ENCODE measurements at regions not wholly inside any gene's neighbourhood (a gene's known extent, or its start where the extent isn't known, plus 50 kb on each side); places are given as distances from the start of the nearest gene placed in this dataset.

- Histone ChIP-seq H3K27ac (ENCODE audit: extremely low read depth, low read depth, low read length) (no peak overlapping the region), H3K36me3 (ENCODE audit: control insufficient read depth, insufficient read depth, low read length) (no peaks in the 10 kb centered on the region), H2AFZ (ENCODE audit: low read depth, low read length) (no peak overlapping the region), H3K4me2 (ENCODE audit: insufficient read depth, low read length) (no peak overlapping the region), H4K20me1 (replicated peaks; ENCODE audit: control insufficient read depth, insufficient read depth, low read length) (no peaks in the 10 kb centered on the region), H3K79me2 (ENCODE audit: control insufficient read depth, insufficient read depth, low read length) (no peaks in the 10 kb centered on the region), H3K4me1 (replicated peaks in 1 of 2; ENCODE audit: control insufficient read depth in 2 of 2, insufficient read depth in 2 of 2, low read length in 2 of 2) (no peaks in the 10 kb centered on the region; a peak in 1 of 5 replicates), H3K4me3 (no peak overlapping the region), H3K27me3 (ENCODE audit: control insufficient read depth in 2 of 2, insufficient read depth in 2 of 2, low read length in 2 of 2) (no peaks in the 10 kb centered on the region; a peak in 1 of 5 replicates), H3K9me3 (replicated peaks; ENCODE audit: control insufficient read depth, insufficient read depth, low read depth, low read length) (no peaks in the 10 kb centered on the region), H3K9me1 (ENCODE audit: control insufficient read depth, insufficient read depth, low read length) (no peaks in the 10 kb centered on the region), H3K9ac (ENCODE audit: insufficient read depth in 1 of 2, low read depth in 2 of 2, low read length in 2 of 2) (no peak overlapping the region)
- DNase-seq (ENCODE audit: extremely low read depth in 1 of 4, low spot score in 3 of 4) (no peak), ATAC-seq (no peak), FAIRE-seq (no peak)
- WGBS (ENCODE audit: insufficient coverage, low coverage, missing lambda C conversion rate), result 11% methylated on average over 2 of the region's 2 CpGs
- in situ Hi-C loops (cut with MboI), result no loop called here
- POLR2A ChIA-PET, result no interaction called here
- CTCF ChIA-PET (ENCODE audit: low intra/inter-chr PET ratio), result no interaction called here
- intact Hi-C loops (cut with micrococcal nuclease), result no loop called here
- no TSS peak for BruUV-seq (replicated peaks)
- no peak for TF ChIP-seq JUND (IDR thresholded peaks at IDR 0.05; ENCODE audit: borderline replicate concordance, low read depth, low read length)
- no peak for TF ChIP-seq JUND (tag; IDR thresholded peaks at IDR 0.05; ENCODE audit: borderline replicate concordance, low read depth, low read length)
- TF ChIP-seq, protein P1, sequence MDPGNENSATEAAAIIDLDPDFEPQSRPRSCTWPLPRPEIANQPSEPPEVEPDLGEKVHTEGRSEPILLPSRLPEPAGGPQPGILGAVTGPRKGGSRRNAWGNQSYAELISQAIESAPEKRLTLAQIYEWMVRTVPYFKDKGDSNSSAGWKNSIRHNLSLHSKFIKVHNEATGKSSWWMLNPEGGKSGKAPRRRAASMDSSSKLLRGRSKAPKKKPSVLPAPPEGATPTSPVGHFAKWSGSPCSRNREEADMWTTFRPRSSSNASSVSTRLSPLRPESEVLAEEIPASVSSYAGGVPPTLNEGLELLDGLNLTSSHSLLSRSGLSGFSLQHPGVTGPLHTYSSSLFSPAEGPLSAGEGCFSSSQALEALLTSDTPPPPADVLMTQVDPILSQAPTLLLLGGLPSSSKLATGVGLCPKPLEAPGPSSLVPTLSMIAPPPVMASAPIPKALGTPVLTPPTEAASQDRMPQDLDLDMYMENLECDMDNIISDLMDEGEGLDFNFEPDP (CRISPR knock-in tag; IDR thresholded peaks at IDR 0.05), result no peak
- no peak for TF ChIP-seq BMI1 (IDR thresholded peaks at IDR 0.05; ENCODE audit: low read length)
- no peak for TF ChIP-seq RBM39 (optimal IDR thresholded peaks at IDR 0.05; ENCODE audit: low read depth, low read length)
- no peak for TF ChIP-seq ZFP30 (CRISPR knock-in tag; IDR thresholded peaks at IDR 0.05; ENCODE audit: borderline replicate concordance)
- TF ChIP-seq, protein P2, sequence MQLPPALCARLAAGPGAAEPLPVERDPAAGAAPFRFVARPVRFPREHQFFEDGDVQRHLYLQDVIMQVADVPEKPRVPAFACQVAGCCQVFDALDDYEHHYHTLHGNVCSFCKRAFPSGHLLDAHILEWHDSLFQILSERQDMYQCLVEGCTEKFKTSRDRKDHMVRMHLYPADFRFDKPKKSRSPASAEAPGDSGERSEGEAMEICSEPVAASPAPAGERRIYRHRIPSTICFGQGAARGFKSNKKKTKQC (CRISPR knock-in tag; IDR thresholded peaks at IDR 0.05), result no peak
- TF ChIP-seq ASH1L (IDR thresholded peaks at IDR 0.05; ENCODE audit: borderline replicate concordance, low read depth, partially characterized antibody), result no peak
- TF ChIP-seq ZNF41 (CRISPR knock-in tag; conservative IDR thresholded peaks at IDR 0.05), result no peak
- no peak for TF ChIP-seq ZBTB8A (IDR thresholded peaks at IDR 0.05; ENCODE audit: partially characterized antibody)
- TF ChIP-seq ZNF639 (CRISPR knock-in tag; conservative IDR thresholded peaks at IDR 0.05 in 1 of 2, IDR thresholded peaks at IDR 0.05 in 1 of 2), result no peak
- TF ChIP-seq ZC3H11A (IDR thresholded peaks at IDR 0.05; ENCODE audit: low read depth, low read length), result no peak
- no peak for TF ChIP-seq BRF2 (IDR thresholded peaks at IDR 0.05; ENCODE audit: borderline replicate concordance, insufficient read depth, insufficient read length)
- no peak for TF ChIP-seq SRSF9 (IDR thresholded peaks at IDR 0.05; ENCODE audit: borderline replicate concordance, low read depth, low read length)
- no peak for TF ChIP-seq KDM2B (CRISPR knock-in tag; IDR thresholded peaks at IDR 0.05)
- no peak for TF ChIP-seq SIRT6 (IDR thresholded peaks at IDR 0.05; ENCODE audit: low read depth, low read length)
- TF ChIP-seq POLR2G (IDR thresholded peaks at IDR 0.05; ENCODE audit: low read depth, low read length), result no peak
- TF ChIP-seq POLR3G (IDR thresholded peaks at IDR 0.05; ENCODE audit: extremely low read depth, insufficient read length, insufficient replicate concordance), result no peak
- no peak for TF ChIP-seq RUNX1 (IDR thresholded peaks at IDR 0.05; ENCODE audit: low read depth)
Measured at GRCh38 chr21:28794371-28794851, 198.3 kb downstream of the LTN1 start.
